ENCODE measurements at regions not wholly inside any gene's neighbourhood (a gene's known extent, or its start where the extent isn't known, plus 50 kb on each side); places are given as distances from the start of the nearest gene placed in this dataset.
"Not testable (repeated sequence)": the region's sequence is repeated elsewhere in the genome, so short reads cannot be mapped to it uniquely, and the experiment has no call there.

- no peak for DNase-seq (ENCODE audit: low read depth in 1 of 2, low spot score in 1 of 2)
Measured at GRCh38 chr7:131072505-131073091, 255.1 kb upstream of the MKLN1 start.

- no peak for DNase-seq (ENCODE audit: low read depth in 1 of 2, low spot score in 1 of 2)
Measured at GRCh38 chr7:131074043-131074442, 253.6 kb upstream of the MKLN1 start.

GRCh38 chr7:131074585-131074984 lies 253.1 kb upstream of the MKLN1 start:
- no peak for DNase-seq (ENCODE audit: low read depth in 1 of 2, low spot score in 1 of 2)

- no peak for DNase-seq (ENCODE audit: low read depth in 1 of 2, low spot score in 1 of 2)
Measured at GRCh38 chr7:131075406-131075805, 252.3 kb upstream of the MKLN1 start.

GRCh38 chr7:131076032-131076431 lies 251.6 kb upstream of the MKLN1 start:
- no peak for DNase-seq (ENCODE audit: low read depth in 1 of 2, low spot score in 1 of 2)

GRCh38 chr7:131076711-131077181 lies 250.9 kb upstream of the MKLN1 start:
- DNase-seq (ENCODE audit: low read depth in 1 of 2, low spot score in 1 of 2), result no peak

- DNase-seq (ENCODE audit: low read depth in 1 of 2, low spot score in 1 of 2), result no peak
Measured at GRCh38 chr7:131077735-131078134, 249.9 kb upstream of the MKLN1 start.

GRCh38 chr7:131080754-131081153 lies 246.9 kb upstream of the MKLN1 start:
- DNase-seq (ENCODE audit: low read depth in 1 of 2, low spot score in 1 of 2), result no peak

GRCh38 chr7:131081308-131081707 lies 246.4 kb upstream of the MKLN1 start:
- DNase-seq (ENCODE audit: low read depth in 1 of 2, low spot score in 1 of 2), result no peak

GRCh38 chr7:131083781-131084180 lies 243.9 kb upstream of the MKLN1 start:
- no peak for DNase-seq (ENCODE audit: low read depth in 1 of 2, low spot score in 1 of 2)

GRCh38 chr7:131084336-131084735 lies 243.3 kb upstream of the MKLN1 start:
- not testable (repeated sequence) for DNase-seq (ENCODE audit: low read depth in 1 of 2, low spot score in 1 of 2)

GRCh38 chr7:131087756-131088658 lies 239.7 kb upstream of the MKLN1 start:
- no peak for DNase-seq (ENCODE audit: low read depth in 1 of 2, low spot score in 1 of 2)

GRCh38 chr7:131090188-131090587 lies 237.5 kb upstream of the MKLN1 start:
- DNase-seq (ENCODE audit: low read depth in 1 of 2, low spot score in 1 of 2), result no peak

GRCh38 chr7:131090886-131091692 lies 236.6 kb upstream of the MKLN1 start:
- no peak for DNase-seq (ENCODE audit: low read depth in 1 of 2, low spot score in 1 of 2)

- no peak for DNase-seq (ENCODE audit: low read depth in 1 of 2, low spot score in 1 of 2)
Measured at GRCh38 chr7:131094685-131095084, 233.0 kb upstream of the MKLN1 start.

- DNase-seq (ENCODE audit: low read depth in 1 of 2, low spot score in 1 of 2), result no peak
Measured at GRCh38 chr7:131095346-131095745, 232.3 kb upstream of the MKLN1 start.

GRCh38 chr7:131096267-131096927 lies 231.3 kb upstream of the MKLN1 start:
- no peak for DNase-seq (ENCODE audit: low read depth in 1 of 2, low spot score in 1 of 2)

GRCh38 chr7:131097662-131098376 lies 229.9 kb upstream of the MKLN1 start:
- no peak for DNase-seq (ENCODE audit: low read depth in 1 of 2, low spot score in 1 of 2)

GRCh38 chr7:131098527-131098926 lies 229.1 kb upstream of the MKLN1 start:
- no peak for DNase-seq (ENCODE audit: low read depth in 1 of 2, low spot score in 1 of 2)

- DNase-seq (ENCODE audit: low read depth in 1 of 2, low spot score in 1 of 2), result no peak
Measured at GRCh38 chr7:131100357-131101054, 227.2 kb upstream of the MKLN1 start.
